ENCODE measurements at regions not wholly inside any gene's neighbourhood (a gene's known extent, or its start where the extent isn't known, plus 50 kb on each side); places are given as distances from the start of the nearest gene placed in this dataset.

DNA sequence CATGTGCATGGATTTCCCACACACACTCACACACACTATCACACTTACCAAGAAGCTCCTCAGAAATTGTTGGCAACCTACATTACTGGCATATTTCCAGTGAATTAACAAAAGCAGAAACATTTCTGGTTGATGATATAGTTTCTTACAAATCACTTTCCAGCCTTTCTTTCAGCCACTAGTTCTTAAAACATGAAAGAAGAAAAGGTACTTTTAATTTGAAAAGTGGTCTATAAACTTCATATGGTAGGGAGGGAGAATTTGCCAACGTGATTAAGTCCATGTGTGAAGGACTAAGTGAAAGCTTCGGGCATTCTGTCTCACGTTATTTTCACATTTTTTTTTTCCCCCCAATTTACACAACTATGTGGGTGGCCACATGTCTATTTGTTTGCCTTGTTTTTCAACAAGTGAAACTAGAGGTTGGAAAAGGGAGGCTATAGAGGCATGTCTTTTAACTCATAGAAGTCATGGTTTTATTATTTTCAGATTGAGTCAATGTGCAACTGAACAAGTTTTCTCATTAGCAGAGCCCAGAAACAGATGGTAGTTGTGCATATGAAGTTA is 832.1 kb upstream of the INTU start:
- no peak for TF ChIP-seq JUND (IDR thresholded peaks at IDR 0.05; ENCODE audit: low read depth)

DNA sequence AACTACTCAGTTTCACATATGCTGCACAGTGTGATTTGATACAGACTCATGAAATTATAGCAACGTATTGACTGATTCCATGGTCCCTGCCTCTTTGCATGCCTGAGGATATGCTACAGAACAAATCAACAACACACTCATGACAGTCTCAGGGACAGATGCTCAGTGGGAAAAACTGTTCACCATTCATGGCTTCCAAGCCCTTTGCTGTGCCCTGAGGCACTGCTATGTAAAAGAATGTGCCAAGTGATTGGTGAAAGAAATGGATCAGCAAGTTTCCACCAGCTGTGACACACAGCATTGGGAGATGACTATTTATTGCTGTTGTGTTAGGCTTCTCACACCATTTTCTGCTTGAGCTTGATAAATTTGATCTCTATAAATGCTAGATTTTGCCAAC is 825.6 kb upstream of the INTU start:
- no peak for DNase-seq (ENCODE audit: low read depth in 1 of 2, low spot score in 1 of 2)
- in situ Hi-C loops (cut with HindIII; ENCODE audit: low pct_unique_long_range_greater_than_20kb, low sequenced_read_pairs), result no loop called here
- TF ChIP-seq JUND (IDR thresholded peaks at IDR 0.05; ENCODE audit: low read depth), result no peak

More for the DNA sequence above, 832.1 kb upstream of the INTU start:
- DNase-seq (ENCODE audit: low read depth in 1 of 2, low spot score in 1 of 2), result no peak
- in situ Hi-C loops (cut with HindIII; ENCODE audit: low pct_unique_long_range_greater_than_20kb, low sequenced_read_pairs), result no loop called here

- in situ Hi-C loops (cut with HindIII; ENCODE audit: low pct_unique_long_range_greater_than_20kb, low sequenced_read_pairs), result no loop called here
- no peak for DNase-seq (ENCODE audit: low read depth in 1 of 2, low spot score in 1 of 2)
- no peak for TF ChIP-seq JUND (IDR thresholded peaks at IDR 0.05; ENCODE audit: low read depth)
Measured at GRCh38 chr4:126812076-126812475, 820.7 kb upstream of the INTU start.

DNA sequence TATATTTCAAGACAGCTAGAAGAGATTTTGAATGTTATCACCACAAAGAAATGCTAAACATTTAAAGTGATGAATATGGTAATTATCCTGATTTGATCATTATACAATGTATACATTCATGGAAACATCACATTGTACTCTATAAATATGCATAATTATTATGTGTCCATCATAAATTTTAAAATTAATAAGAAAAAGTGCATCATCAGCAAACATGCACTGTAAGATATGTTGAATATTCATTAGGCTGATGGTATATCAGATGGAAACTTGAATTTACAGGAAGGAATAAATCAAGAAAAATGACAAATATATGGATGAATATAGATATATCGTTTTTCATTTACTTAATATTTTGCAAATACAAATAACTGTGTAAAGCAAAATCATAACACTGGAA is 812.1 kb upstream of the INTU start:
- in situ Hi-C loops (cut with HindIII; ENCODE audit: low pct_unique_long_range_greater_than_20kb, low sequenced_read_pairs), result no loop called here

GRCh38 chr4:126821152-126821551 is 811.6 kb upstream of the INTU start:
- in situ Hi-C loops (cut with HindIII; ENCODE audit: low pct_unique_long_range_greater_than_20kb, low sequenced_read_pairs), result no loop called here
- TF ChIP-seq JUND (IDR thresholded peaks at IDR 0.05; ENCODE audit: low read depth), result no peak
- DNase-seq (ENCODE audit: low read depth in 1 of 2, low spot score in 1 of 2), result no peak

More for the DNA sequence above, 812.1 kb upstream of the INTU start:
- no peak for DNase-seq (ENCODE audit: low read depth in 1 of 2, low spot score in 1 of 2)
- no peak for TF ChIP-seq JUND (IDR thresholded peaks at IDR 0.05; ENCODE audit: low read depth)

GRCh38 chr4:126825083-126825482 is 807.7 kb upstream of the INTU start:
- TF ChIP-seq JUND (IDR thresholded peaks at IDR 0.05; ENCODE audit: low read depth), result no peak
- no peak for DNase-seq (ENCODE audit: low read depth in 1 of 2, low spot score in 1 of 2)
- in situ Hi-C loops (cut with HindIII; ENCODE audit: low pct_unique_long_range_greater_than_20kb, low sequenced_read_pairs), result no loop called here

DNA sequence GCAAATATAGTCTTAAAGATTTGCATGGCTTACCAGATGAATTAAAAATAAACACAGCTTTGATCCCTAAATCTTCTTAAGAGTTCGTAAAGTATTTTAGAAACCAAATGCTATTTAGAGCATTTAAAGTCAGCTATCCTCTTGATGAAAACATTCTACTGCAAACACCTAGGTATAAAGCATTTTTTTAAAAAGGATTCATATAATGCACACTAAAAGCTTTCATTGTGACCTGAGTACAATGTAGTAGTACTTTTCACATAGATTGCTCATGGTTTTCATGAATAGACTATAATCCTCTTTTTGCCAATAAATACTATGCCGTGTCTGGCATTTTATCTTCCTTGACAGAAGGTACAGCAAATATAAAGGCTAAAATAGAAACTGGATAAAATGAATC is 805.1 kb upstream of the INTU start:
- in situ Hi-C loops (cut with HindIII; ENCODE audit: low pct_unique_long_range_greater_than_20kb, low sequenced_read_pairs), result no loop called here
- no peak for TF ChIP-seq JUND (IDR thresholded peaks at IDR 0.05; ENCODE audit: low read depth)
- DNase-seq (ENCODE audit: low read depth in 1 of 2, low spot score in 1 of 2), result no peak

- TF ChIP-seq JUND (IDR thresholded peaks at IDR 0.05; ENCODE audit: low read depth), result no peak
- in situ Hi-C loops (cut with HindIII; ENCODE audit: low pct_unique_long_range_greater_than_20kb, low sequenced_read_pairs), result no loop called here
- DNase-seq (ENCODE audit: low read depth in 1 of 2, low spot score in 1 of 2), result no peak
Measured at GRCh38 chr4:126834854-126835253, 797.9 kb upstream of the INTU start.

DNA sequence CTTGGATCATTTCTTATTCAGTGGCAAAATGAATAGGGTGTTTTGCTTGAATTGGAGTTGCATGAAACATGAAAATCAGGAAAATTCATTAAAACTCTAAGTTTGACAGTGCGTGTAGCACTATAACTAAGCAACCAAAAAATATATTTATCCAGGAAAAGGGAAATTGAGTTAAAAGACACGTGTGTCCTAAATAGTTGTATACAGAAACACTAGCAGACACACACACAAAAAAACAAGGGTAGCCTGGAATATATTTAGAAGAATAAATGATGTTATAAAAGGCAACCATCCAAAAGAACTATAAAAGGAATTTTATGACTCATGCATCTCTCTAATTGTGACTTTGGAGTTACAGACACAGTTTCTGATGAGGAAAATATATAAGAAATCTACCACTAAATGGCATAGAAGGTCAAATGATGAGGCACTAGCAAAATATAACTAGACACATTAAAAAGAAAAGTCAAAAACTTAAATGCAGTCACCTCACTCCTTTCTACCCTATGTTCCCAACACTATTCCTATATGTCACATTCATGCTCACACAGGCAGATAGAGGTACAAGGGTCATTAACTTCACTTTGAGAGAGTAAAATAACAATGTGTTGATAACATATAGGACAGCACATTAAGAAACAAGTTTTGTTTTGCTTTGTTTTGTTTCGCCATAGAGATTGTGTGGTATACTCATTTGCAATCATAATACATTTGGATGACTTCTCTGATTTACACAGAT is 793.6 kb upstream of the INTU start:
- in situ Hi-C loops (cut with HindIII; ENCODE audit: low pct_unique_long_range_greater_than_20kb, low sequenced_read_pairs), result no loop called here
- no peak for TF ChIP-seq JUND (IDR thresholded peaks at IDR 0.05; ENCODE audit: low read depth)
- no peak for DNase-seq (ENCODE audit: low read depth in 1 of 2, low spot score in 1 of 2)

DNA sequence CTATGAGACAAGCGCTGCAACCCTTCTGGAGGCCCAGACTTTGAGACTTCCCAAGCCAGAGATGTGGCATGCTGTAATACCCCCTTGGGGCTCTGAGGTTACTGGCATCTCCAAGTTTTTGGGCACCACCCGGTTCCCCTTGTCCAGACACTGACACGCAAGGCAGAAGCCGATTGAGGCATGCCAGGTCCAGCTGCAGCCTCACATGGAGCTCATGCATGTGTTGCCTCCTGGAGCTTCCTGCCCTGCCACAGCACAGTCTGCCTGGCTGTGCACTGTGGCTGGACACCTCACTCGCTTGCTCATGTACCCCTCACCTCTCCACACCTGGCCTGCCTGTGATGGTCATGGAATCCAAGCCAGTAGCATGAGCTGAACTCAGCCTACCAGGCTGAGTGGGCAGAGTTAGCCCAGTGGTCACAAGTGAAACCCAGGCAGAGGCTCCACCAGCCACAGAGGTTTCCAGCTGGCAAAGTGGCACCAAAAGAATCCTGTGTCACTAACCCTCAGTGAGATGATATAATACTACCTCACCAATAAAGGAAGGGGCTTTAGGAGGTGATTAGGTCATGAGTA is 789.2 kb upstream of the INTU start:
- DNase-seq (ENCODE audit: low read depth in 1 of 2, low spot score in 1 of 2), result no peak
- no peak for TF ChIP-seq JUND (IDR thresholded peaks at IDR 0.05; ENCODE audit: low read depth)
- in situ Hi-C loops (cut with HindIII; ENCODE audit: low pct_unique_long_range_greater_than_20kb, low sequenced_read_pairs), result no loop called here

GRCh38 chr4:126850286-126850685 is 782.5 kb upstream of the INTU start:
- in situ Hi-C loops (cut with HindIII; ENCODE audit: low pct_unique_long_range_greater_than_20kb, low sequenced_read_pairs), result no loop called here
- DNase-seq (ENCODE audit: low read depth in 1 of 2, low spot score in 1 of 2), result no peak
- TF ChIP-seq JUND (IDR thresholded peaks at IDR 0.05; ENCODE audit: low read depth), result no peak

GRCh38 chr4:126851391-126851790 is 781.4 kb upstream of the INTU start:
- TF ChIP-seq JUND (IDR thresholded peaks at IDR 0.05; ENCODE audit: low read depth), result no peak
- DNase-seq (ENCODE audit: low read depth in 1 of 2, low spot score in 1 of 2), result no peak
- in situ Hi-C loops (cut with HindIII; ENCODE audit: low pct_unique_long_range_greater_than_20kb, low sequenced_read_pairs), result no loop called here

- TF ChIP-seq JUND (IDR thresholded peaks at IDR 0.05; ENCODE audit: low read depth), result no peak
- DNase-seq (ENCODE audit: low read depth in 1 of 2, low spot score in 1 of 2), result no peak
- in situ Hi-C loops (cut with HindIII; ENCODE audit: low pct_unique_long_range_greater_than_20kb, low sequenced_read_pairs), result no loop called here
Measured at GRCh38 chr4:126853715-126854114, 779.0 kb upstream of the INTU start.
